ENCODE measurements at regions not wholly inside any gene's neighbourhood (a gene's known extent, or its start where the extent isn't known, plus 50 kb on each side); places are given as distances from the start of the nearest gene placed in this dataset.

- H3K4me1 Mint-ChIP-seq: no peaks in the 10 kb centered on the region
- H3K27ac ChIP-seq: no peak overlapping the region
- no peaks in the 10 kb centered on the region for H3K27me3 ChIP-seq
- no peaks in the 10 kb centered on the region for H3F3A ChIP-seq (ENCODE audit: low read depth)
- no peak overlapping the region for H3K4me3 ChIP-seq
- no peak overlapping the region for H3K27ac Mint-ChIP-seq
- H3K4me3 Mint-ChIP-seq: no peak overlapping the region
- H3K79me2 ChIP-seq (ENCODE audit: low read depth): no peaks in the 10 kb centered on the region
- no peak overlapping the region for H2AFZ ChIP-seq (replicated peaks)
- no peak overlapping the region for H3K4me2 ChIP-seq
- no peaks in the 10 kb centered on the region for H3K36me3 ChIP-seq
- no peak for DNase-seq (ENCODE audit: low spot score)
- H3K9me3 Mint-ChIP-seq: peaks cover 3% of the 10 kb centered on the region
- no peak for TF ChIP-seq CTCF (IDR thresholded peaks at IDR 0.05)
- no peak for TF ChIP-seq EZH2phosphoT487 (IDR thresholded peaks at IDR 0.05)
- TF ChIP-seq EZH2 (IDR thresholded peaks at IDR 0.05): no peak
- no peaks in the 10 kb centered on the region for H3K4me1 ChIP-seq
- H3K9ac ChIP-seq: no peak overlapping the region
- H3K27me3 Mint-ChIP-seq (ENCODE audit: insufficient read depth, low read depth): peaks cover 6% of the 10 kb centered on the region
- H4K20me1 ChIP-seq (ENCODE audit: low read depth): no peaks in the 10 kb centered on the region
- no peaks in the 10 kb centered on the region for H3K9me3 ChIP-seq (ENCODE audit: low read depth)
- H3K36me3 Mint-ChIP-seq: no peaks in the 10 kb centered on the region
Measured at GRCh38 chr15:101562428-101563059, 73.0 kb upstream of the PCSK6 start.

- Mint-ChIP-seq H3K4me1 (no peaks in the 10 kb centered on the region), H3K9me3 (peaks cover 3% of the 10 kb centered on the region), H3K36me3 (no peaks in the 10 kb centered on the region), H3K27me3 (ENCODE audit: insufficient read depth, low read depth) (peaks cover 2% of the 10 kb centered on the region), H3K27ac (no peak overlapping the region), H3K4me3 (no peak overlapping the region)
- Histone ChIP-seq H3K9me3 (ENCODE audit: low read depth) (no peaks in the 10 kb centered on the region), H4K20me1 (ENCODE audit: low read depth) (no peaks in the 10 kb centered on the region), H3K4me2 (no peak overlapping the region), H3F3A (ENCODE audit: low read depth) (no peaks in the 10 kb centered on the region), H3K27me3 (no peaks in the 10 kb centered on the region), H3K4me3 (no peak overlapping the region), H3K79me2 (ENCODE audit: low read depth) (no peaks in the 10 kb centered on the region), H3K4me1 (no peaks in the 10 kb centered on the region), H3K36me3 (no peaks in the 10 kb centered on the region), H3K27ac (no peak overlapping the region), H2AFZ (replicated peaks) (no peak overlapping the region), H3K9ac (no peak overlapping the region)
- DNase-seq (ENCODE audit: low spot score): no peak
- TF ChIP-seq EZH2phosphoT487 (IDR thresholded peaks at IDR 0.05) (no peak), CTCF (IDR thresholded peaks at IDR 0.05) (no peak), EZH2 (IDR thresholded peaks at IDR 0.05) (no peak)
Measured at GRCh38 chr15:101561584-101561906, 72.0 kb upstream of the PCSK6 start.

- H3F3A ChIP-seq (ENCODE audit: low read depth): no peaks in the 10 kb centered on the region
- H3K27ac Mint-ChIP-seq: no peak overlapping the region
- no peaks in the 10 kb centered on the region for H3K36me3 Mint-ChIP-seq
- no peak overlapping the region for H3K4me3 ChIP-seq
- peaks cover 3% of the 10 kb centered on the region for H3K9me3 Mint-ChIP-seq
- H3K27ac ChIP-seq: no peak overlapping the region
- H3K4me2 ChIP-seq: no peak overlapping the region
- H3K9ac ChIP-seq: no peak overlapping the region
- no peaks in the 10 kb centered on the region for H3K36me3 ChIP-seq
- no peak for DNase-seq (ENCODE audit: low spot score)
- no peak for TF ChIP-seq CTCF (IDR thresholded peaks at IDR 0.05)
- no peak for TF ChIP-seq EZH2phosphoT487 (IDR thresholded peaks at IDR 0.05)
- TF ChIP-seq EZH2 (IDR thresholded peaks at IDR 0.05): no peak
- no peaks in the 10 kb centered on the region for H3K79me2 ChIP-seq (ENCODE audit: low read depth)
- no peaks in the 10 kb centered on the region for H3K4me1 ChIP-seq
- H3K27me3 Mint-ChIP-seq (ENCODE audit: insufficient read depth, low read depth): peaks cover 2% of the 10 kb centered on the region
- no peak overlapping the region for H2AFZ ChIP-seq (replicated peaks)
- H3K4me3 Mint-ChIP-seq: no peak overlapping the region
- no peaks in the 10 kb centered on the region for H3K4me1 Mint-ChIP-seq
- H3K9me3 ChIP-seq (ENCODE audit: low read depth): no peaks in the 10 kb centered on the region
- no peaks in the 10 kb centered on the region for H3K27me3 ChIP-seq
- H4K20me1 ChIP-seq (ENCODE audit: low read depth): no peaks in the 10 kb centered on the region
Measured at GRCh38 chr15:101560722-101561583, 71.4 kb upstream of the PCSK6 start.
